ENCODE measurements at regions not wholly inside any gene's neighbourhood (a gene's known extent, or its start where the extent isn't known, plus 50 kb on each side); places are given as distances from the start of the nearest gene placed in this dataset.
"Not testable (repeated sequence)": the region's sequence is repeated elsewhere in the genome, so short reads cannot be mapped to it uniquely, and the experiment has no call there.

DNA sequence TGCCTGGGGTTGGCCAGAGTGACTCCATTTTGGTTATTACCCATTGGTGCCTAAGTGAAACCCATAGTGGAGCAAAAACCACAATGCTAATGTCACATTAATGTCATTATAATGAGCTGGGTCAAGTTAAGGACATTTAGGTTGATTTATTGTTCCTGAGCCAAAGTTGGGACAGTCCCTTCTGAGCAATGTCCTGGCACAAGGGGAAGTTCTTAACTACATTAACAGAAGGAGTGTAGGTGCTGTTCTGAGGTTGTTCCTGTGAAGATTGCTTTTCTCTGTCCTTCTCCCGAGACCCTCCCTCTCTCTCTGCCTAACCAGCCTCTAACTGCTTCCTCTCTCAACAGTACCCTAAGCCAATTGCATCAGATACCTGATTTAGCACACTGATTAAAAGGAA, 1956.8 kb upstream of the PCDH10 start:
- DNase-seq: no peak

DNA sequence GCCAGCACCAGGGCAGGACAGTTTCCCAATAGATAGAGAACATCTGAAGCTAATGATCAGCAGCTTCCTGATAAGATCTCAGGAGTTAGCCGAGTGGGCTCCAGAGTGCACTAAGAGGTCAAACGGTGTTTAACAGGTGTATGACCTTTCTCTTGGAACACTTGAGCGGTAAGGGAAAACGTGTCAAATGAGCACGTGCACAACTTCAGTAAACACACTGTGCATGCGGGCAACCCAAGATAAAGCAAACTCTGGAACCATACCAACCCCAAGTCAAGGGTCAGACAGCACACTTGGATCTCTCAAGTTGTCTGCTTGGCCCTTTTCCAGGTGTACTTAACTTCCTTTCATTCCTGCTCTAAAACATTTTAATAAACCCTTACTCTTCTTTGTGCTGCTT, 1941.5 kb upstream of the PCDH10 start:
- DNase-seq: no peak

DNA sequence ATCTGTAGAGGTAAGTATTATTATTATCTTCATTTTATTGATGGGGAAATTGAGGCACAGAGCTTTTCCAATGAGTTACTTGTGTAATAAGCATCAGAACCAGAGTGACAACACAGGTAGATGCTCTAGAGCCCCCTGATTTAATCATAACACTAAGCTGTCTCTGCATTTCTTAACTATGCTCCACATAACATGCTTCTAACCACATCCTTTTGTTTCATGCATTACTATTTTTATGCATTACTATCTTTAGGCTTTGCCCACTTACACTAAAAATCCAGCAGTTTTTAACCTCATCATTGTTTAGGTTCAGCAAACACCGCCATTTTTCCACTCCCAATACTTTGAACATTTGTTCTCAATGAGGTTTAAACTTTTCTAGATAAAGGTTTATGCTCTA, 1900.8 kb upstream of the PCDH10 start:
- no peak for DNase-seq

DNA sequence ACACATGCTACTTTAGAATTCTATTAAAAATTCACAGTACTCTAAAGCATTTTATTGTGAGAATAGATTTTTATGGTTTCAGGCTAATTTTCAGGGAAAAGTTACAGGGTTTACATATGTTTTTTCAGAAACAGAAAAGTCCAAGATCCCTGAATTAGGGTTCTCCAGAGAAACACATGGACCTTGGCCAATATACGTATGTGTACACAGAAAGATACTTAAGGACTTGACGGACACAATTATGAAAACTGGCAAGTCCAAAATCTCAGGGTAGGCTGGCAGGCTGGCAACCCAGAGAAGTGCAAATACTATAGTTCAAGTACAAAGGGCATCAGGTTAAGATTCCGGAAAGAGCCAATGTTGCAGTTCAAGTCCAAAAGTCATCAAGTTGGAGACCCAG, 1897.8 kb upstream of the PCDH10 start:
- DNase-seq: no peak

DNA sequence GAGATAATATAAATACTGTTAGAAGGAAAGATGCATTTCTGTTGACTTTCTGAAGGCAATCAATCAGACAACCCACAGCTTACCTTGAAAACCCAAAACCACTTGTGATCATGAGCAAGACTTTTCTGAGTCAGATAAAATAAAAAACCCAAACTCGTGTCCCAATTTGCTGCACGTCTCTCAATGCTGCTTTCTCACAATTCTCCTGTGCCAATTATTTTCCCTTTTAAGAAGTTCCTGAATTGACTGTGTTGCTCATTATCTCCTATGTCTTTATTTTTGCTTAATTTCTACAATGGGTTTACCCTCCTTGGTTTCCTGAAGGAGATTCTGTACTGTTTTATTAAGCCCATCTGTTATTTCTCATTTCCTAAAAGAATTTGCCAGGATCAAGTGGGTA, 1891.9 kb upstream of the PCDH10 start:
- no peak for DNase-seq

DNA sequence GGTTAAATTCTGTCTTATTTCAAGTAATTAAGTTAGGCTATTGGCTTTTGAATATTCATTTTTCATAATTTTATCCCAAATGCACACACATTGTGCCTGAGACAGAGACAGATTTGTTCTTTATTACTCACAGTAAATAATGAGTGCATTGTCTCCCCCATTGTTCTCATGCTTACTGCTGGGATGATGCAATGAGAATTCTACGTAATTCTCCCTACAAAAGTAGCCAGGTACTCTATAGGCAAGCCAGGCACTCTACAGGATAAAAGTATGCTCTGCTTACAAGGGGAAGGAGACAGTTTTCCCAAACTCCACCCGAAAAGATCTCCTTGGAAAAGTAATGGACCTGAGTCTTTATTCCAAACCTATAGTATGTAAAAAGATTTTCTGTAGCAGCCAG, 1890.7 kb upstream of the PCDH10 start:
- no peak for DNase-seq

DNA sequence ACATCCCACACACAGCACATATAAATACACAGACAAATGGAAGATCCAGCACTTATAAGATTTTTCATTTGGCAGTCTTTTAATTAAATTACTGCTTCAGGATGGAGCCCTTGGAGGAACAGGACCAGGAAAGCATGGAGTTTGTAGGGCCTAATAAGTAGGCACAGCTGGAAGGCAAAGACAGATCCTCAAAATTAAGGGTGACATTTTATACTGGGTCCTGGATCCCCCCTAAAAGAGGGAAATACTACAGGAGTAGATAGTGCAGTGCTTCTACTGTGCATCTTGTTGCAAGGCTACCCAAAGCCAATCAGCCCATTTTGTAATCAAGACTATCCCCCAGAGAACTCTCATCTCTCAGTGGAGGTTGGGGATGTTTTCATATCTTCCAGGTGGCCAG, 1860.7 kb upstream of the PCDH10 start:
- DNase-seq: no peak

DNA sequence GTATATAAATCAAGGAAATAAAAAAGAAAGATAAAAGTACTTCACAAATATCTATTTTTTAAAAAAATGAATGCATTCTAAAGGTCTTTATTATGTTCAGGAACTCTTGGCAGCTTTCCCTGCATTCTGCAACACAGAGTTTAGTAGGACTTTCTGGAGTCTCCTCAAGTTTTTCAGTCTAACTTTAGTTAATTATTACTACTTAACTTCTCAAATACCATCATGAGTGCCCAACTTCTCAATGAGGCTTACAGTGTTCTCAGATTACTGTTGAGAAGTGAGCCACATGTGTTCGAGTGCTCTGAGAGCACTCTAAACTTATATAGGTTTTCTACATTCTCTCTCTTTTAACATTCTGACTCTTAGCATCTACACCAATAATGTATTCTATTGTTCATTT, 1852.9 kb upstream of the PCDH10 start:
- no peak for DNase-seq

DNA sequence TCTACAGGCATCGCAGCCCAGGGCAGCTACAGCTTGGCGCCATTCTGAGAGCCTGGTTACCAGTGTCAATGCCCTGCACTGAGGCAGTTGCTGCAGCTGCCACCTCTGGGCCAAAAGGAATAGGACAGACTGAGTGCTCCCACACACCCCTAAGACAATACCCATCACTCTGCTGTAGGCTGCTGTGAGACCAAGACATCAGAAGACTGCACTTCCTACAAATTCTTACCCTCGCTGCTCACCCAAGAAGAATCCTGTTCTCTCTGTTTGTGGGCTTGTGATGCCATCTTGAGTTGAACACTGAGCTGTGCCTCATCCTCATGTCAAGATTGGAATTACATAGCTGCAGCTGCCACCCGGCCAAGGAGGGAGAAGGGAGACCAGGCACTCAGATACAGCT, 1847.0 kb upstream of the PCDH10 start:
- DNase-seq: no peak

DNA sequence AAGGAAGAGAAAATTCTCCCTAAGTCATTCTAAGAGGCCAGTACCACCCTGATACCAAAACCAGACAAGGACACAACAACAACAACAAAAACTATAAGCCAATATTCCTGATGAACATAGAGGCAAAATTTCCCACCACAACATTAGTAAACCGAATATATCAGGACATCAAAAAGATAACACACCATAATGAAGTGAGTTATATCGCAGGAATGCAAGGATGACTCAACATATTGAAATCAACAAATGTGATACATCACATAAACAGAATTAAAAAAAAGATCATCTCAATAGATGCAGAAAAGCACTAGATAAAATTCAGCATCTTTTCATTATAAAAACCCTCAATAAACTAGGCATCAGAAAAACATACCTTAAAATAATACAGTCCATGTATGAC, 1844.4 kb upstream of the PCDH10 start:
- DNase-seq: no peak

DNA sequence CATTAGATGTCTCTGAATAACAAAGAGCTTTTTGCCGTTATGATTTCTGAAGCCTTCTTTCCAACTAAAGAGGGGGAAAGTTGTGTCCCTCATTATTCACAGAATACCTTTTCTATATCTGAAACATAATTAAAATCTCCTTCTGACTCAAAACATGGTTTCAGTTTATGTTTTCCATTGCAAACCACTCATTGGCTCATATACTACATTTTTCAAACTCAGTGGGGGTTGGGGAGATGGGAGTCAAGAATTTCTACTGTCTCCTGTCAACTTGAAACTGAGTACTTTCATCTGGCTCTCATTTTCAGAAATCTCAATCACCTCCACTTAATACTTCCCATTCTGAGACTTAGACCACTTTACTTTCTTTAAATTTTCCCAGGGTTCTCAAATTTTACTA, 1839.5 kb upstream of the PCDH10 start:
- no peak for DNase-seq

DNA sequence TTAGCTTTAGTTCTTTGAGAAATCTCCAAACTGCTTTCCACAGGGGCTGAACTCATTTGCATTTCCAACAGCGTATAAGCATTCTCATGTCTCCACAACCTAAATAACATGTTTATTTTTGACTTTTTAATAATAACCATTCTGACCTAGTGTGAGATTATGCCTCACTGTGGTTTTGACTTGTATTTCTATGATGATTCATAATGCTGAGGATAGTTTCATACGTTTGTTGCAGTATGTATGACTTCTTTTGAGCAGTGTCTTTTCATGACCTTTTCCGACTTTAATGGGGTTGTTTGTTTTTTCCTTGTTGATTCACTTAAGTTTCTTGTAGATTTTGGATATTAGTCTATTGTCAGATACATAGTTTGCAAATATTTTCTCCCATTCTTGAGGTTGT, 1833.0 kb upstream of the PCDH10 start:
- DNase-seq: no peak

DNA sequence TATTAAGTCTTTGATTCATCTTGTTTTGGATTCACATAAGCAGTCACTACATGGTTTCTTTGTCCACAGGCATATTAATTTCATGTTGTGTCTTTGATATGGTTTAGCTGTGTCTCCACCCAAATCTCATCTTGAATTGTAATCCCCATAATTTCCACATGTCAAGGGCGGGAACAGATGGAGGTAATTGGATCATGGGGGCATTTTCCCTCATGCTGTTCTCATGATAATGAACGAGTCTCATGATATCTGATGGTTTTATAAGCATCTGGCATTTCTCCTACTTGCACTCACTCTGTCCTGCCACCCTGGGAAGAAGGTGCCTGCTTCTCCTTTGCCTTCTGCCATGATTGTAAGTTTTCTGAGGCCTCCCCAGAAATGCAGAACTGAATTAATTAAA, 1811.2 kb upstream of the PCDH10 start:
- DNase-seq: no peak

DNA sequence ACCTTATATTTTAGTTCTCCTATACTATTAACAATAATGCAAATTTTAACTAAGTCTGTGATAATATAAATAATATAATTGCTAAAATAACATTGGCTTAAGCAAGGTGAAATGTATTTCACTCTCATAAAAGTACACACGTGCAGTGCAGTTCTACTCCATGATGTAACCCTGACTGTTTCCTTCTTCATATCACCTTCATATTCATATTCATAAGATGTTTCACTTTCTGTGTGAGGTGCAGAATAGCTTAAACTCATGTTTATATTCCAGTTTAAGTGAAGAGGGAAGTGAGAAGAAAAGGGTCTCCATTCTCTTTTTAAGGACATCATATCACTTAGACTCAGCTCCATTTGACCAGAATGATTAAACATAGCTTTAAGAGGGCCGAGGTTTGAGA, 1810.0 kb upstream of the PCDH10 start:
- no peak for DNase-seq

DNA sequence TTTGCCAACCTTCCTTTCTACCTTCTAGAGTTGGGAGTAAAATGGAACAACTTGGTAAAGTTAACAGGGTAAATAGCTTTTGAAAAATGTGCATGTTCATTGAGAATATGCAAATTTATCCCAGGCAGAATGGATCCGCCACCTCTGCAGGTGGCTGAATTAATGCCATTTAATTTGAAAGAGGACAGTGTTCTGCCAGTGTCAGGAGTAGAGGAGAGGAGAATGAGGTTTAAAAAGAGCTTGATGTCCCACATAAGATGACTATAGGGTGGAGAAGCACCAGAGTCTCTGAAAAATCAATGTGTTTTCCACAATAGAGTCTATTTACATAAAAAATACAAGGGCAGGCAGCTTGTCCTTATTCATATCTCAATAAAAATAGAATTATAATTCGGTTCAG, 1804.3 kb upstream of the PCDH10 start:
- DNase-seq: no peak

DNA sequence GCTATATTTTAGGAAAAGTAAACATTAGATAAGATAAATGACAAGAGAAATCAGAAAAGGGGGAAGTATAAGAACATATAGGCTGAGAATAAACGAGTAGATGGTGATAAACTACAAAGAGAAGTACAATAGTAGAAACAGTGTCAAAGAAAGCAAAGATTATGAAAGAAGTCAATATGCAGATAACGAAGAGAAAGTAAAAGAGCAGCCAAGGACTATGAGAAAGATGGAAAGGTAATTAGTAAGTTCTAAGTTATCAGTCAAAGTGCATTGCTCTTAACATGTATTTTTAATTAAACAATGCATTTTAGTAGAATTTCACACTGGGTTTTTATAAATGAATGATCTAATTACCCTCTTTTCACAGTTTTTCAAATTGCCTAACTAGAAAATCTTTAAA, 1801.3 kb upstream of the PCDH10 start:
- DNase-seq: no peak

DNA sequence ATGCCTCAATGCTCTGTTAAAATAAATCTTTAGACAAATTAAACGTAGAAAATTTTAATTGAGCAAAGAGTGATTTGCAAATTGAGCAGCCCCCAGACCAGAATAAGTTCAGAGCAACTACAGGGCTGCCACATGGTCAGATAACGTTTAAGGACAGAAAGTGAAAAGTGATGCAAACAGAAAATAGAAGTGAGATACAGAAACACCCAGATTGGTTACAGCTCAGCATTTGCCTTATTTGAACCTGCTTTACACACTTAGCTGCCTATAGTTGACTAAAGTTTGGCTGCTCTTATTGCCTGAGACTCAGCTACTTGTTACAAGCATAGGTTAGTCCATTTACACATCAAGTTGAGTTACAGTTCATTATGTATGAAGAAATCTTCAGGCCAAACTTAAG, 1800.8 kb upstream of the PCDH10 start:
- no peak for DNase-seq

DNA sequence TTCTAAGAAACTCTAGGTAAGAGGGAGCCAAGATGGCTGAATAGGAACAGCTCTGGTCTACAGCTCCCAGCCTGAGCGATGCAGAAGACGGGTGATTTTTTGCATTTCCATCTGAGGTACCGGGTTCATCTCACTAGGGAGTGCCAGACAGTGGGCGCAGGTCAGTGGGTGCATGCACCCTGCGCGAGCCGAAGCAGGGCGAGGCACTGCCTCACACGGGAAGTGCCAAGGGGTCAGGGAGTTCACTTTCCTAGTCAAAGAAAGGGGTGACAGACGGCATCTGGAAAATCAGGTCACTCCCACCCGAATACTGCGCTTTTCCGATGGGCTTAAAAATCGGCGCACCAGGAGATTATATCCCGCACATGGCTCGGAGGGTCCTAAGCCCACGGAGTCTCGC, 1796.7 kb upstream of the PCDH10 start:
- not testable (repeated sequence) for DNase-seq

DNA sequence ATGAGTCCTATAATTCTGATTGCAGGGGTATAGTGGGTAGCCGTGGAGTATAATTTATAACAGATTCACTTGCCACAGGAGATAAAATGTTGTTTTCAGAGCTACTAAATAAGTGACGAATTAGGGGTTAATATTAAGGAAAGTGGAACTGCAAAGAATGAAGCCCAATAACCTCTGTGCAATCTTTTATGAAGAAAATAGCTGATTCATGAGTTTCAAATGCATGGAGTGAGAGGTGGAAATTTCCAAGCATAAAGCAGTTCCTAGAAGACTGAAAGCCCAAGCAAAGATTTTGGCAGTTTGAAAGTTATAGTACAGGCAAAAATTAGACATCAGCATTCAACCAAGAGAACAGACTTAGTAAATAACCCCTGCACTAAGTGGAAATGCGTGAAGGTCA, 1782.4 kb upstream of the PCDH10 start:
- no peak for DNase-seq

DNA sequence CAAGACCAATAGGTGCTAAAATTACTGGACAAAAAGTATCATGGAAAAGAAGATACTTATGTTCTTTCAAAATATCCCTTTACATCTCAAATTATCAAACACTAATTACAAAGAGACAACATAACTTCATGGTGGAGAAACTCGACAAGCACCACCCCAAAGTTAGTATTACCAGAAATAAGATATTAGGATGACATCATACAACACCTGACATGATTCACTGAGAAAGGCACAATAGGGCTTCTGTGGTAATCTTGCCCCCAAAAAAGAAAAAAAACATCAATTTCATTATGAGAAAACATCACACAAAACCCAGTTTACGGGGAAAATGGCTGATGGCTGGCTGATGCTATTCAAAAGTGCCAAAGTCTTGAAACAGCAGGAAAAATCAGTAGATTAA, 1781.7 kb upstream of the PCDH10 start:
- DNase-seq: no peak

DNA sequence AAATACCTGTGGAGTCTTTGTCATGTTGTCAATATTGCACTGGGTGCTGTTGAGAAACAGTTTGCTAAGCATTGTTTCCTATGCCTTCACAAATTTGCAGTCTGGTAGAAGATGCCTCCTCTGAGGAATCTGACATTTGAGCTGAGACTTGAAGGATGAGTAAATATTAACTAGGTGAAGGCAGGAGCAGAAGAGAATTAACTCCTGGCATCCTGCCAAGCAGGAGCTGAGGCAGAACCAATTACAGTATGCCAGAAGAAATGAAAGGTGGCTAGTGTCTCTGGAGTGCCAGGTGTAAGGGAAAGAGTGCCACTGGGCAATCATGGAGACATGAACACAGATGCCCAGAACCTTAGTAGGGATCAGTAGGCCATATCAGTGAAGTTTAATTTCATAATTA, 1778.2 kb upstream of the PCDH10 start:
- DNase-seq: no peak

DNA sequence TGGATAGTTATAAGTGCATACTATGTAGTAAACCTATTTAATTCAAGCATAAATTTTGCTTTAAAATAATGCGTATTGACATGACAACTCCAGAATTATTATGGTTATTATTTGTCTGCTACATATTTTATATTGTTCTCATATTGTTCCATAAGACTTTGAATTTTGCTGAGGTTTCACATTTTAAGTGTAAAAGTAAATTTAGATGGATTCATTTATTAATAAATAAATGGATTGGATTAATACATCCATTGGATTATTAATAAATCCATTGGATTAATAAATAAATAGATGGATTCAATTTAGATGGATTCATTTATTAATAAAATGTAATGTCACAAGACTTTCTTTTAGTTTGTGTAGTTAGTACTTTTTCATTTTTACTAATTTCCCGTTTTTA, 1768.0 kb upstream of the PCDH10 start:
- DNase-seq: no peak

DNA sequence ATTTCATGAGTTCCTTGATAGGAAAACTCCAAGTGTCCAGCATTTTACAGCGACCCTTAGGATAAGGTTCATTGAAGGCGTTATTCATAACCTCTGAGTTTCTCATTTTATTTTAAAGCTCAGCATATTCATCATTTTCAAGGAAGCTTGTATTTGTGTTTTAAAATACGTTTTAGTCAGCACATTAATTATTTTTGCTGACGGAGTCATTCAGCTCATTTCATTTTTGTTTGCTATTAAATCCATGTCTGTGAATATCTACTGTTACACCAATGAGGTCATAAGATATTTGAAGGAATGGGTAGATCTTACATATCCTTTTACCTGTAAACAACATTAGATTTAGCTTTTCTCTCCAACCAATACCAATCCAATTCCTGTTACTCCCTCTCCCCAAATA, 1766.3 kb upstream of the PCDH10 start:
- no peak for DNase-seq

DNA sequence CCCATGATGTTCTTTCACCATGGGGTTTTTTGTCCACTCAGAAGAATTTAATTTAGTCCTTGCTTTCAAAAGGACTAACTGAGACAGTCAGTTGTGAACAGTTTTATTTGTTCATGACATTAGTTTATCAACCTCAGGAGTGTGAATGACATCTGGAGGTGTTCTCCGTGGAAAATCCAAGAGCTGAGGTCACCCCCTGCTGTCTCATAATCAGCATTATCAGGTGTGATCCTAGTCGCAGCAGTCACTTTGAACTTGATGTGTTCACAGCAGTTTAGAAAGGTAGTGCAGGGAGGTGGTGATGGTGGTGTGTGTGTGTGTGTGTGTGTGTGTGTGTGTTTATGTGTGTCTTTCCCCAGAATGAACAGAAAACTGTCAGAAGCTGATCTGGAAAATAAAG, 1760.8 kb upstream of the PCDH10 start:
- no peak for DNase-seq

DNA sequence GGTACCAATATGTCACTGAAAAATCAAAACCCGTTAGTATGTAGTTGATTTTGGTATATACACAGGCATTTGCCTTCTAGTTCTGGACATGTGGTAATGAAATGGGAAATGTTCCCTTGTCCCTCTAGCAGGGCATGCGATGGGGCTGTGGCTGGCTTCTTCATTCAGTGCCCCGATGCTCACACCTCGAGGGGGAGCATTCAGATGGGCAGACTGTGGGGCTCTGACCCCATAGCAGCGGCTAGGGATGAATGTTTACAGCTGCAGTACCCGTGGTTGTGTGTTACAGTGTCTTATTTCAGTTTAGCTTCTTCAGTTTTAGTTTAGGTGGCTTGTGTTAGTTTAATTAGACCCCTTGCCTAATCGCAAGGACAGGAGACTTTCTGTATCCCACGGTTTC, 1741.0 kb upstream of the PCDH10 start:
- no peak for DNase-seq

DNA sequence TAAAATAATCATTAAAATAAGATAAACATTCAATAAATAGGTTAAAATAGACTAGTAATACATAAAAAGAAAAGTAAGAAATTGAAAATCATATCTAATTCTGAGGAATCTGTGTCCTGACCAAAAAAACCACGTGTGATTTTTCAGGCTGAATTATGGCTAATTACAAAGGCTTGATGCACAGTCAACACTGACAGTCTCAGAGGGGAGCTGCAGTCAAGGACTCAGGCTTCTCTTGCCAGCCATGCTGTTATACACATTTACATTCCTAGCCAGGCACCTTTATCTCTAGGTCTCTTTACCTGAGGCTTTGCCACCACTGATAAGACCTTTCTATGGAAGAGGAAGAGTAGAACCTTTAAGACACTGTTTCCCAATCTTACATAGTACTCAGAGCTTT, 1737.7 kb upstream of the PCDH10 start:
- DNase-seq: no peak

DNA sequence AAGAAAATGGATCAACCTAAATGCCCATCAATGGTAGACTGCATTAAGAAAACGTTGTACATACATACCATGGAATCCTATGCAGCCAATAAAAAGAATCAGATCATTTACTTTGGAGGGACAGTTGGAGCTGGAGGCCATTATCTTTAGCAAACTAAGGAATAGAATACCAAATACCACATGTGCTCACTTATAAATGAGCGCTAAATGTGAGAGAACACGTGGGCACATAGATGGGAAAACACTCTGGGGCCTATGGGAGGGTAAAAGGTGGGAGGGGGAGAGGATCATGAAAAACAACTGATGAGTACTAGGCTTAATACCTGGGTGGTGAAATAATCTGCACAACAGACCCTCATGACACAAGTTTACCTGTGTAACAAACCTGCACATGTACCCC, 1729.9 kb upstream of the PCDH10 start:
- no peak for DNase-seq
